ENCODE measurements at regions not wholly inside any gene's neighbourhood (a gene's known extent, or its start where the extent isn't known, plus 50 kb on each side); places are given as distances from the start of the nearest gene placed in this dataset.

GRCh38 chr17:77684803-77685798 is 273.4 kb upstream of the TNRC6C start:
- no peak for DNase-seq (ENCODE audit: low read depth in 3 of 3, low spot score in 2 of 3)

DNA sequence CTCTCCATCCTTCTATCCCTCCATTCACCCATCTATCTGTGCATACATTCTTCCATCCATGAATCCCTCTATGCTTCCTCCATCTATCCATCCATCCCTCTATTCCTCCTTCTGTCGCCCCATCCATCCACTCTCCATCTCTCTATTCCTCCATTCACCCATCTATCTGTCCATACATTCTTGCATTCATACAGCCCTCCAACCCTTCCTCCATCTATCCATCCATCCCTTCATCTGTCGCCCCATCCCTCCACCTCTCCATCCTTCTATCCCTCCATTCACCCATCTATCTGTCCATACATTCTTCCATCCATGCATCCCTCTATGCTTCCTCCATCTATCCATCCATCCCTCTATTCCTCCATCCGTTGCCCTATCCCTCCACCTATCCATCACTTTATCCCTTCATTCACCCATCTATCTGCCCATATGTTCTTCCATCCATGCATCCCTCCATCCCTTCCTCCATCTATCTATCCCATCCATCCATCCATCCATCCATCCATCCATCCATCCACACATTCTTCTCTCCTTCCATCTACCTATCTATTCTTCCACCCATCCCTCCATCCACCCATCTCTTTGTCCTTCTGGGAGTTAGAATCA is 272.5 kb upstream of the TNRC6C start:
- DNase-seq (ENCODE audit: low read depth in 3 of 3, low spot score in 2 of 3): no peak

DNA sequence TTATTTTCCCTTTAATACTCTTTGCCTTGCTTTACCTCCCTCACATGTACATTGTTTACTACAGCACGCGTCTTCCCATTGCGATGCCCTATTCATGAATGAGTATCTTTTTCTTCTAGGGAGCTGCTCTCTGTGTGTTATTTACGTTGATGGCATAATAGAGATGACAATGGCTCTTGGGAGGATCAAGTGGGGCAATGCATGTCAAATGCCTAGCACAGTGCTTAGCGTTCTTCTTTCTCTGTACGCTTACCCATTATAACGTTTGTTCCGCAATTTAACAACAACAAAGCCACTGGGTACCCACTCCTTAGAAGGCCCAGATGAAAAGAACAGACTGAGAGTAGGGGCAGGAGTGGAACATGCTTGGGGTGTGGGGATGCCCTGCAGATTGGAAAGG is 271.6 kb upstream of the TNRC6C start:
- no peak for DNase-seq (ENCODE audit: low read depth in 3 of 3, low spot score in 2 of 3)

DNA sequence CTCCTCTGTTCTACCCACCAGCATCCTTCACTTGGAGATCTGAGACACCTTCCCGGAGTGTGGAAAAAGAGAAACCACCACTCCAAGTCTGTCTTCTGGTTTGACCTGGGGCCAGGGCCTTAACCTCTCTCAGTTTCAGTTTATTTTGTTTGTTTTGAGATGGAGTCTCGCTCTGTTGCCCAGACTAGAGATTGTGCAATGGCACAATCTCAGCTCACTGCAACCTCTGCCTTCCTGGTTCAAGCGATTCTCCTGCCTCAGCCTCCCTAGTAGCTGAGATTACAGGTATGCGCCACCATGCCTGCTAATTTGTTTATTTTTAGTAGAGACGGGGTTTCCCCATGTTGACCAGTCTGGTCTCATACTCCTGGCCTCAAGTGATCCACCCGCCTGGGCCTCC is 271.1 kb upstream of the TNRC6C start:
- no peak for DNase-seq (ENCODE audit: low read depth in 3 of 3, low spot score in 2 of 3)

DNA sequence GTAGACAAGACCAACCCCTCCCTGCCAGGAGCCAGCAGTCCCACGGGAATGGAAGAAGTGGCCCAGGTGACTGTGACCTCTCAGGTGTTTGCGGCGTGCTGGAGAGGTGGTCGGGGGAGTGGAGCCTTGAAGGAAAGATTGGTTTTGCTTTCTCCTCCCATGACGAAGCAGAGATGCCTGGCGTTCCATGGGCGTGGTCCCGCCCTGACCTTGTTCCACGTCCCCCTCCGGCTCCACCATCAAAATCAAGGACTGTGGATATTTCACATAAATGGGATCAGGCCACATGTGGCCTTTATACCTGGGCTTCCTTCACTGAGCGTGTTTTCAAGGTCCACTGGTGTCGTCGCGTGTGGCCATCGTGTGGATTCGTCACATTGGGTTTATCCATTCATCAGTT is 270.6 kb upstream of the TNRC6C start:
- no peak for DNase-seq (ENCODE audit: low read depth in 3 of 3, low spot score in 2 of 3)

DNA sequence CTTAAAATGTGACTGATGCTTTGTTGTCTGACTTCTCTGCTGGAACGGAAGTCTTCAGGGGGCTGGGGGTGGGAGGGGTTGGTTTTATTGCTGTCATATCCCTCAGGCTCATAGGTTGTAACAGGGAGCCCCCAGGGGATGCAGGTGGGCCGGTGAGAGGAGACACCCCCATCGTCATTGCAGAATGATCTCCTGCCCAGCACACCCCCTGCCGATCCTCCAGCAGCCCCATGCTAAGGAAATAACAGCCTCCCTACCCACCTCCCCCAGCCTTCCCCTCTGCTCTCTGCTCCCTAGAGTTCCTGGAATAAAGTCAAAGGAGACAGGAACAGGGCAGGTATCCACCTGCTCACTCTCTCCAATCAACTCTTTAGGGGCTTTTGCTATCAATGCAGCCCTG is 270.1 kb upstream of the TNRC6C start:
- no peak for DNase-seq (ENCODE audit: low read depth in 3 of 3, low spot score in 2 of 3)

DNA sequence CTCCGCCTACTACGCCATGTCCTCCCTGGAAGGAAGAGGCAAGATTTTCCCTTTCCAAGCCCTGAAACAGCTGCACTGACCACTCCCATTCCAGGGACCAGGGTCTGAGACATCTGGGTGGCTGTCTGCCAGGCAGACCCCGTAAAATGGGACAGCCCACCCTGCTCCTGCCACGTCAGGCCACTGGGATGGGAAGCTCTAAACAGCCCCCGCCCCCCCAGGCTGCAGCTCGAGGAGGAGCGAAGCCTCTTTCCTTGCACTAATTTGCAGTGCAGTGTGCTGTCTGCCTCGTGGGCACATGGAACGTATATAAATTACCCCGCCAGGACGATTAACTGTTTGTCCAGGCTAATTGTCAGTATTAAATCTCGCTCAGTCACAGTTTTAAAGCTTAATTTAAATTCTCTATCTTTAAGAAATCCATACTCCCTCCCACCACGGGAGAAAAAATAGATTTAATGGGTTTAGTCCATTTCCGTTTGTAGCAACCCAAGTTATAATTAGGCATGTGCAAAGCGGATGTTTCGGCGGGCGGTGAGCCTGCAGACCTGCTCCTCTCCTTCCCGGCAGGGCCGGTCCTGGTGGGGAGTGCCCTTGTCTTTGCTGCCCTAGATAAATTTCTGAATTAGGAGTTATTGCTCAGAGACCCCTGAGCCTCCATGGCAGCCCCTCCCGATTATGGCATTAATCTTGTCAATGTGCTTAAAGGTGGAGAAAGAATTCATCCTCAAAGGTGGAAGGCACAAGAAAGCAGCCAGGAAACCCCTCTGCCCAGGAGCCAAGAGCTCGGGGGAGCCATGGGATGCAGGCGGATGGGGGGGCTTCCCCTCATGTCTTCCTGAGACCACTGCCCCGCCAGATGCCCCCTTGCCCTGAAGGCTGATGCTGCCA is 268.0 kb upstream of the TNRC6C start:
- DNase-seq (ENCODE audit: low read depth in 3 of 3, low spot score in 2 of 3): no peak

DNA sequence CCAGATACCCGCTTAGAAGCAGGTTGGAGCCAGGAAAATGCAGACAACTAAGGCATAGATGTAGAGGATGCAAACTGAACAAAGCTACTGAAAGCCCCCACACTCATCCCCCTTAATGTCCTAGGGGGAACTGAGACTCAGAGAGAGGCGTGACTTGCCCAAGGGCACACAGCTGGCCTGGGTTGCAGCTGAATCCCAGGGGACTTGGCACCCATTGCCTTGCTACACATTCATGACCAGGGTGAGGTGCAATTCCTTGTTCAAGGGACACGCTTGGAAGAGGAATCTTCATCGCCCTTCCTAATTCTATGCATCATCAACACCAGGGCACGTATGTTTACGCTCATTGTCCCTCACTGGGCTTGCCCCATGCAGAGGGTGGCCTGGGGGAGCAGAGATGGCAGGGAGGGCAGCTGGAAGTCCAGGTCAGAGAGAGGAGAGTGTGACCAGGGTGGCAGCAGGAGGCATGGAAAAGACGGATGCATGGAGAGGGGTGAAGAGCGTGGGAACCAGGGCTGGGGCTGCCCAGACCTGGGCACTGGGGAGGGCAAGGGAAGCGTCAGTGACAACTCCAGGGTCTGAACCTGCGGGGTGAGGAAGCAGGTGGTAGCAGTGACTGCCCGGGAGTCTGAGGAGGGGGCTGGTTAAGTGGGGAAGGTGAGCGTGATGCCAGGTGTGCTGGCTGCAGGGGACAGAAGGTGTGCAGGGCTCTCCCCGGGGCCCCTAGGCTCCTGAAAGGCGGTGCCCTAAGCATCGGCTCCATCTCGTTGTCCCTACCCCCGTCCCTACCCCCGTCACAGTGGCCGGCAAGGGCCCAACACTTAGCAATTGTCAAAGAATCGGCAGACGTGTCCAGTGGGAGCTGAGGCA is 267.1 kb upstream of the TNRC6C start:
- DNase-seq (ENCODE audit: low read depth in 3 of 3, low spot score in 2 of 3): no peak

GRCh38 chr17:77692571-77693161 is 265.8 kb upstream of the TNRC6C start:
- no peak for DNase-seq (ENCODE audit: low read depth in 3 of 3, low spot score in 2 of 3)

GRCh38 chr17:77693301-77693700 is 265.2 kb upstream of the TNRC6C start:
- DNase-seq (ENCODE audit: low read depth in 3 of 3, low spot score in 2 of 3): no peak

DNA sequence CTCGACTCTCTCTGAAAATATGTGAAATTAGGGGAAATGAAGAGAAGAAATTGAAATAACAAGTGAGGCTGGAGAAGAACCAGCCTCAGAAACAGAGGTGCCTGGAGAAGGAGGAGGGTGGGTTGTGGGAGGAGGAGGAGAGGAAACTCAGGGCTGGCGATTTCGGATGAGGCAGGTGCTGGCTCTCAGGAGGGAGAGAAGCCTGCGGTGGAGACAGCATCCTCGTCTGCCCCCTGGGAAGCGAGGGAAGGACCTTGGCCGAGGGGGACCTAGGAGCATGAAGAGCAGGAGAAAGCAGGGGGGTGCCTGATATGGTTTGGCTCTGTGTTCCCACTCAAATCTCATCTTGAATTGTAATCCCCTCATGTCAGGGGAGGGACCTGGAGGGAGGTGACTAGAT is 264.7 kb upstream of the TNRC6C start:
- no peak for DNase-seq (ENCODE audit: low read depth in 3 of 3, low spot score in 2 of 3)

DNA sequence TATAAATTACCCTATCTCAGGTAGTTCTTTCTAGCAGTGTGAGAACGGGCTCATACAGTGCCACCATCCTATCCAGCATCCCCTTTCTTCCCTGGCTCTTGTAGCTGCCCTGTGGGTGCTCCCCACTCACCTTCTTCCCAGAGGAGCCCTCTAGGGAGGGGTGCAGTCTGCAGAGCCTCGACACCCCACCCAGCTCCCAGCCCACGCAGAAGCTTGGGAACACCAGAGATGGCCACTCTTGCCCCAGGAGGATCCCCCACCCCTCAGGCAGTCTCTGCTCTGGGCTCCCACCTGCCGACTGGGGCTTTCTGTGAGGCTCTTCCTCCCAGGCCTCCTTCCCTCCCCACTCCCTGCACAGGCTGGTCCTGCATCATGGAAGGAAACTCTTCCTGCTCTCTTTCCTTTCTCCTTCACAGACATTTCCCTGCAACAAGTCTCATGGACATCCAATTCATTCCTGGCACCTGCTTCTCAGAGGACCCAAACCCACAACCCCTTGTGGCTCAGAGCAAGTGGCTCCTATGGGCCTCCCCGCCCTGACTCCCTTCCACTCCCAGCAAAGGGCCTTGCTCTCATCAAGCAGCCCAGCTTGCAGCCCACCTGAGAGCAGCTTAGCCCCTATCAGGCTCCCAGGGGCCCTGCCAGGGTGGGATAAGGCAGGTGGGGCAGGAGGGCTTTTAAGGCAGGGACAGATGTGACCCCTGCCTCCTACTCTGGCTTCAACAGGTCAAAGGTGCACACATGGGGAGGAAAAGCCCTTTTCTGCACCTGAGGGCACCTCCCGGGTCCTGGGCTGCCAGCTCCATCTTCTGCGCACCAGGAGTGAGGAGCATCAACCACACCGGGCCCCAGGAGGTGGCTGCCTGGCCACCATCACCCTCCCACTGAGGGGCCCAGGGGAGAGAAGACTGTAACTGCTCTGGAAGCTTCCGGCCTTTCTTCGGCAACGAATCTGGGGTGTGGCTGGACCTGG is 263.8 kb upstream of the TNRC6C start:
- DNase-seq (ENCODE audit: low read depth in 3 of 3, low spot score in 2 of 3): no peak

GRCh38 chr17:77695386-77695785 is 263.1 kb upstream of the TNRC6C start:
- no peak for DNase-seq (ENCODE audit: low read depth in 3 of 3, low spot score in 2 of 3)

DNA sequence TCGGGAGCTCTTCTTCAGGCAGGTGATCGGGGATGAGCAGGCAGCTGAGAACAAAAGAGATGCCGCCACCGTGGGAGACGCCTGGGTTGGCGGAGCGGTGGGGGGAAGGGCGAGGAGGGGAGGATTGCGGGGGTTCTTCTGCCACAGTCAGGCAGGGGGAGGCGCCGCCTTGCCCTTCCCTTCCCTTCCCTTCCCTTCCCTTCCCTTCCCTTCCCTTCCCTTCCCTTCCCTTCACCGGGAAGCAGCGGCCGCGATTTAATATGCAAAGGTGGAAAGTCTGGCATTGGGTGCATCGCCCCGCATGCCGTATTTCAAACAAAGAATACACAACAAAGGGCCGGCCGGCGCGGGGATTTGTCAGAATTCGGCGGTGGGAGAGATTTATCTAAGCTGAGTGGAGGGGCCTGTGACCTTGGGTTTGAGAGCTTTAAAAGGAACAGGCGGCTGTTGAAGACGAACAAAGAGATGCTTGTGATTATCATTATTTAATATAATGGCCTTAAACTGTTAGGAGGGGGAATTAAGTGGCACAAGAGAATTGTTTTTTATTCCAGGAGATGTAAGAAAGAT is 262.3 kb upstream of the TNRC6C start:
- DNase-seq (ENCODE audit: low read depth in 3 of 3, low spot score in 2 of 3): no peak

DNA sequence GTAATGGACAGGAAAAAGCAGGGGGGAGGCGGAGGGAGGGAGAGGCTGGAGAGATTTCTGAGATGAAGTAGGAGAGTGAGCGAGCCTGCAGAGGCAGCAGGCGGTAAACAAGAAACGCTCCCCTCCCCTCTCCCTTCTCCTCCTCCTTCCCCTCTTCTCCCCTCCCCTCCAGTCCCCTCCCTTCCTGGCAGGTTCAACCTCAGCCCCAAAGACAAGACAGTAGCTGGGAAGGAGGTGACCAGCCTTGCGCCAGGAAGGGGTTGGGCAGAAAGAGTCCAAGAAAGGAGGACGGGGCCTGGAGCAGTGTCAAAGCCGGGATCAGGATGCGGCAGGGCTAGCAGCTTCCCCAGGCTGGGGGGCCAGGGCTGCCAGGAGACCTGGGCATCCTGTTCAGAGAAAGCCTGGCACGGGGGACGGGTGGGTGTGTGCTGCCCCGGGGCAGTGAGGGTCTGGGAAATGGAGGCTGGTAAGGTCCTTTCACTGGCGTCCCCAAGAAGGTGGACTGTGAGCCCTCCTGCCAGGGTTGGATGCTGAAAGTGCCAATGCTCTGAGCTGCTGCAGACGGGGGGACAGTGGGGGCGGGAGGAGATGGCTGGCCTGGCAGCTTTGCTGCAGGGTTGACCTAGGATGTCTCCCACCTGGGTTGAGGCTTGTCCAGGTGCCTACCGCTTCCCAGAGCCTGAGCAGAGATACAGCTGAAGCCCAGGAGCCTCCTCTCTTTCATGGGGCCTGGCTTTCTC is 261.6 kb upstream of the TNRC6C start:
- DNase-seq (ENCODE audit: low read depth in 3 of 3, low spot score in 2 of 3): no peak

DNA sequence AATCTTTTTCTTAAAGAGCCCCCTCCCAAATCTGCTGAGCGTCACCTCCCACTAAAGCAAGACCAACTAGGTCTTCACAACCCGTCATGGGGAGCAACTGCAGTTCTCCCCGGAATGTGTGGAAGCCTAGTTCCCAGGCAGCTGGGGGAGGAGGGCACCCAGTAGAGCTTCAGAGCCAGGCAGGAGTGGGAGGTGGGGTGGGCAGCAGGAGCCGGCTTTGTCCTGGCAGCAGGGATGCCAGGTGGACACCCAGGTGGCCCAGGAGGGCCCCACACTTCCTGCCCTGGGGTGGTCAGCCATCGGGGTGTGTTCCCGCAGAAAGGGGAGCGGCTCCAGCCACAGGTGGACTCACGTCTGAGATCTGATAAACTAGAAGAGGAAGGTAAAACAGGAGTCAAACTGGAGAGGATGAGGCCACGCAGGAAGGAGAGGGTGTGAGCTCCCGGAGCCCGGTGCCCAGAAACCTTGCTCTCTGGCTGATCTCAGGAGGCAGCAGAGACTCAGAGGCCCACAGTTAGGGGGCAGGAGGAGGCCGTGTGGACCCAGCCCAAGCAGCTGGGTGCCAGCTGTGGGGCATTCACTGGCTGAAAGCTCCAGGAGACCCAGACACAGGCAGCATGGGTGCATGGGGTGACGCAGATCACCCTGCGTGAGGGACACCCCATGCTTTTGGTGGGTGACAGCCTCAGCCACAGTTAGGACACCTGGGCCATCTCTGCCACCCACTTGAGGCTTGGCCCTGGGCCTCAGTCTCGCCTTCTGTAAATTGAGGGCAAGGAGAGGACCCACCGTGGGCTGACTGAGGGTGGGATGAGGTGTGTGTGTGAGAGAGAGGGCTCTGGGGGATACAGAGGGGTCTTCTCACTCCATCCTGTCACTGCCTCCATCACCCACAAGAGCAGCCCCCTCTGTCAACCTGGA is 260.8 kb upstream of the TNRC6C start:
- DNase-seq (ENCODE audit: low read depth in 3 of 3, low spot score in 2 of 3): no peak
